HEK293 (cell line): ENCODE measurements at regions not wholly inside any gene's neighbourhood (a gene's known extent, or its start where the extent isn't known, plus 50 kb on each side); places are given as distances from the start of the nearest gene placed in this dataset.

Source experiments
- CTCF ChIA-PET: fragments of 350-600 bp; formaldehyde crosslinking; extraction: SDS; loops from one replicate; lab custom pipeline; 2021; ENCODE audit warnings: antibody characterized with exemption; lab: Yijun Ruan, JAX
- POLR2A ChIA-PET: fragments of 300-600 bp; formaldehyde crosslinking; extraction: SDS; loops from one replicate; lab custom pipeline; 2020; ENCODE audit warnings: antibody characterized with exemption, inconsistent platforms; lab: Yijun Ruan, JAX
- H3K27ac ChIP-seq: fragments of 200-500 bp; sonication (Bioruptor generic); 2 replicates; pipeline ENCODE4 v1.5.1; 2014; ENCODE audit warnings: low read depth, low read length, control low read depth, inconsistent platforms; ENCODE audit errors: extremely low read depth
- H3K36me3 ChIP-seq, 2 experiments: fragments of 200-500 bp in 1 of 2; sonication (Bioruptor generic) in 1 of 2; 1 replicate in 1 of 2; 2 replicates in 1 of 2; pipeline ENCODE4 v1.5.1; 2014 to 2017; ENCODE audit warnings: inconsistent platforms in 2 of 2, low read length in 2 of 2; ENCODE audit not compliant: control insufficient read depth in 2 of 2, insufficient read depth in 1 of 2
- H3K4me1 ChIP-seq: fragments of 200-500 bp; sonication (Bioruptor generic); 2 replicates; pipeline ENCODE4 v1.5.1; 2014; ENCODE audit warnings: mild to moderate bottlenecking, low read length, inconsistent platforms; ENCODE audit not compliant: control insufficient read depth, insufficient read depth
- H3K4me3 ChIP-seq: 2 replicates; pipeline ENCODE4 v1.5.1; 2011; ENCODE audit warnings: low read depth, mild to moderate bottlenecking, control low read depth, low read length, moderate library complexity
- H3K9me3 ChIP-seq: fragments of 200-500 bp; sonication (Bioruptor generic); 2 replicates; pipeline ENCODE4 v1.5.1; 2014; ENCODE audit warnings: low read depth, low read length, inconsistent platforms; ENCODE audit not compliant: control insufficient read depth, insufficient read depth
- KLF8 ChIP-seq: fragments of 450-650 bp; formaldehyde crosslinking; IDR thresholded peaks from 2 replicates; pipeline ENCODE4 v1.5.1; 2016; ENCODE audit warnings: missing biosample characterization, missing genetic modification characterization
- MYNN ChIP-seq: fragments of 450-650 bp; formaldehyde crosslinking; IDR thresholded peaks from 2 replicates; pipeline ENCODE4 v1.5.1; 2016; ENCODE audit warnings: missing biosample characterization, missing genetic modification characterization, borderline replicate concordance
- SCRT2 ChIP-seq: fragments of 450-650 bp; formaldehyde crosslinking; IDR thresholded peaks from 2 replicates; pipeline ENCODE4 v1.5.1; 2016; ENCODE audit warnings: missing biosample characterization, missing genetic modification characterization
- ZBTB20 ChIP-seq: fragments of 450-650 bp; formaldehyde crosslinking; IDR thresholded peaks from 2 replicates; pipeline ENCODE4 v1.5.1; 2016; ENCODE audit warnings: missing biosample characterization, missing genetic modification characterization
- ZFP69B ChIP-seq: fragments of 450-650 bp; formaldehyde crosslinking; IDR thresholded peaks from 2 replicates; pipeline ENCODE4 v1.5.1; 2016; ENCODE audit warnings: missing biosample characterization, missing genetic modification characterization
- ZNF114 ChIP-seq: fragments of 450-650 bp; formaldehyde crosslinking; IDR thresholded peaks from 2 replicates; pipeline ENCODE4 v1.5.0; 2017; ENCODE audit warnings: missing biosample characterization, missing genetic modification characterization
- ZNF175 ChIP-seq: fragments of 450-650 bp; formaldehyde crosslinking; IDR thresholded peaks from 2 replicates; pipeline ENCODE4 v1.5.1; 2016; ENCODE audit warnings: missing biosample characterization, missing genetic modification characterization
- ZNF514 ChIP-seq: fragments of 450-650 bp; formaldehyde crosslinking; IDR thresholded peaks from 2 replicates; pipeline ENCODE4 v1.5.1; 2016; ENCODE audit warnings: missing biosample characterization, missing genetic modification characterization
- ZNF529 ChIP-seq: fragments of 450-650 bp; formaldehyde crosslinking; IDR thresholded peaks from 2 replicates; pipeline ENCODE4 v1.5.1; 2017; ENCODE audit warnings: missing genetic modification characterization, missing biosample characterization; ENCODE audit not compliant: insufficient replicate concordance
- ZNF555 ChIP-seq: fragments of 450-650 bp; formaldehyde crosslinking; conservative IDR thresholded peaks from 2 replicates; pipeline ENCODE4 v1.5.1; 2017; ENCODE audit warnings: missing biosample characterization, mild to moderate bottlenecking, missing genetic modification characterization, inconsistent platforms
- ZNF670 ChIP-seq: fragments of 450-650 bp; formaldehyde crosslinking; IDR thresholded peaks from 2 replicates; pipeline ENCODE4 v1.5.1; 2016; ENCODE audit warnings: missing biosample characterization, missing genetic modification characterization, low read depth
- ZSCAN18 ChIP-seq: fragments of 450-650 bp; formaldehyde crosslinking; IDR thresholded peaks from 2 replicates; pipeline ENCODE4 v1.5.1; 2016; ENCODE audit warnings: missing biosample characterization, missing genetic modification characterization
- TF ChIP-seq, protein P1 (sequence below): fragments of 450-650 bp; formaldehyde crosslinking; IDR thresholded peaks from 2 replicates; pipeline ENCODE4 v1.5.1; 2016; ENCODE audit warnings: missing biosample characterization, missing genetic modification characterization
- TF ChIP-seq, protein P2 (sequence below): fragments of 450-650 bp; formaldehyde crosslinking; IDR thresholded peaks from 2 replicates; pipeline ENCODE4 v1.5.1; 2016; ENCODE audit warnings: missing biosample characterization, missing genetic modification characterization, low read depth
- TF ChIP-seq, protein P3 (sequence below): fragments of 450-650 bp; formaldehyde crosslinking; IDR thresholded peaks from 2 replicates; pipeline ENCODE4 v1.5.1; 2016; ENCODE audit warnings: missing biosample characterization, missing genetic modification characterization
- TF ChIP-seq, protein P4 (sequence below): fragments of 450-650 bp; formaldehyde crosslinking; IDR thresholded peaks from 2 replicates; pipeline ENCODE4 v1.5.1; 2016; ENCODE audit warnings: missing biosample characterization, missing genetic modification characterization

DNA sequence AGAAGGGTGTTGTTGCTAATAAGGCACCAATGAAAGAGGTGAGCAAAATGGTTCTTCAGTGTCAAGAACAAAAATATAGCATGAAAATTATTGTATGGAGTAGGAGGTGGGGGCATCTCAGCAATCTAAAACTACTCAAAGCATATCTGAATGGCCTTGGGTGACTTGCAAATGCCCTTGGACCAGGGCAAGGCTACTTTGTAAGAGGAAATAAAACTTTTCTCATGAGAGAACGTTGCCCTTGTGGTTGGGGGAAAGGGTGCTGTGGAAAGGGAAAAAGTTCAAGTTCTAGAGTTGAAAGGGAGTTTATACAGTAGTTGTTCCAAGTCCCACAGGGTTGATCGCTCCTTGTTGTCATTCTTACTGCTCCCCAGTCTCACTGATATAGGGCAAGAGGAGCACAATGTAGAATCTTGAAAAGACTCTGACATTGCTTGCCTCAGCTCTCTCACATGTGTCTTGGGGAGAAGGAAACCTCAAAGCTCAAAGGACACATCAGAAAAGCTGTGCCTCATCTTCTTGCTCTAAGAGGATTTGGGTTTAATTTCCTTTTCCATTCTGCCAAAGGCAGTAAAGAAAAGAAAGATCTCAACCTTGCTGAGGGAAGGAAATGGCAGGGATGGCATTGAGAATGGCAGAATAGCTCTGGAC lies 270.5 kb downstream of the DUSP6 start (continued):
- TF ChIP-seq, protein P1, sequence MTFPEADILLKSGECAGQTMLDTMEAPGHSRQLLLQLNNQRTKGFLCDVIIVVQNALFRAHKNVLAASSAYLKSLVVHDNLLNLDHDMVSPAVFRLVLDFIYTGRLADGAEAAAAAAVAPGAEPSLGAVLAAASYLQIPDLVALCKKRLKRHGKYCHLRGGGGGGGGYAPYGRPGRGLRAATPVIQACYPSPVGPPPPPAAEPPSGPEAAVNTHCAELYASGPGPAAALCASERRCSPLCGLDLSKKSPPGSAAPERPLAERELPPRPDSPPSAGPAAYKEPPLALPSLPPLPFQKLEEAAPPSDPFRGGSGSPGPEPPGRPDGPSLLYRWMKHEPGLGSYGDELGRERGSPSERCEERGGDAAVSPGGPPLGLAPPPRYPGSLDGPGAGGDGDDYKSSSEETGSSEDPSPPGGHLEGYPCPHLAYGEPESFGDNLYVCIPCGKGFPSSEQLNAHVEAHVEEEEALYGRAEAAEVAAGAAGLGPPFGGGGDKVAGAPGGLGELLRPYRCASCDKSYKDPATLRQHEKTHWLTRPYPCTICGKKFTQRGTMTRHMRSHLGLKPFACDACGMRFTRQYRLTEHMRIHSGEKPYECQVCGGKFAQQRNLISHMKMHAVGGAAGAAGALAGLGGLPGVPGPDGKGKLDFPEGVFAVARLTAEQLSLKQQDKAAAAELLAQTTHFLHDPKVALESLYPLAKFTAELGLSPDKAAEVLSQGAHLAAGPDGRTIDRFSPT (tag by site-specific recombination): no peak
- TF ChIP-seq SCRT2: no peak
- TF ChIP-seq ZBTB20 (tag by site-specific recombination): no peak
- TF ChIP-seq, protein P2, sequence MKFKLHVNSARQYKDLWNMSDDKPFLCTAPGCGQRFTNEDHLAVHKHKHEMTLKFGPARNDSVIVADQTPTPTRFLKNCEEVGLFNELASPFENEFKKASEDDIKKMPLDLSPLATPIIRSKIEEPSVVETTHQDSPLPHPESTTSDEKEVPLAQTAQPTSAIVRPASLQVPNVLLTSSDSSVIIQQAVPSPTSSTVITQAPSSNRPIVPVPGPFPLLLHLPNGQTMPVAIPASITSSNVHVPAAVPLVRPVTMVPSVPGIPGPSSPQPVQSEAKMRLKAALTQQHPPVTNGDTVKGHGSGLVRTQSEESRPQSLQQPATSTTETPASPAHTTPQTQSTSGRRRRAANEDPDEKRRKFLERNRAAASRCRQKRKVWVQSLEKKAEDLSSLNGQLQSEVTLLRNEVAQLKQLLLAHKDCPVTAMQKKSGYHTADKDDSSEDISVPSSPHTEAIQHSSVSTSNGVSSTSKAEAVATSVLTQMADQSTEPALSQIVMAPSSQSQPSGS: no peak
- TF ChIP-seq KLF8: no peak

- POLR2A ChIA-PET: no interaction called here
- no peak overlapping the region for H3K27ac ChIP-seq
- TF ChIP-seq ZNF514 (tag by site-specific recombination) (no peak), ZNF175 (no peak), ZNF670 (tag by site-specific recombination) (no peak), ZFP69B (tag by site-specific recombination) (no peak), ZSCAN18 (tag by site-specific recombination) (no peak), ZNF114 (tag by site-specific recombination) (no peak), MYNN (no peak), ZNF529 (tag by site-specific recombination) (no peak), ZNF555 (tag by site-specific recombination) (no peak)
- TF ChIP-seq, protein P3, sequence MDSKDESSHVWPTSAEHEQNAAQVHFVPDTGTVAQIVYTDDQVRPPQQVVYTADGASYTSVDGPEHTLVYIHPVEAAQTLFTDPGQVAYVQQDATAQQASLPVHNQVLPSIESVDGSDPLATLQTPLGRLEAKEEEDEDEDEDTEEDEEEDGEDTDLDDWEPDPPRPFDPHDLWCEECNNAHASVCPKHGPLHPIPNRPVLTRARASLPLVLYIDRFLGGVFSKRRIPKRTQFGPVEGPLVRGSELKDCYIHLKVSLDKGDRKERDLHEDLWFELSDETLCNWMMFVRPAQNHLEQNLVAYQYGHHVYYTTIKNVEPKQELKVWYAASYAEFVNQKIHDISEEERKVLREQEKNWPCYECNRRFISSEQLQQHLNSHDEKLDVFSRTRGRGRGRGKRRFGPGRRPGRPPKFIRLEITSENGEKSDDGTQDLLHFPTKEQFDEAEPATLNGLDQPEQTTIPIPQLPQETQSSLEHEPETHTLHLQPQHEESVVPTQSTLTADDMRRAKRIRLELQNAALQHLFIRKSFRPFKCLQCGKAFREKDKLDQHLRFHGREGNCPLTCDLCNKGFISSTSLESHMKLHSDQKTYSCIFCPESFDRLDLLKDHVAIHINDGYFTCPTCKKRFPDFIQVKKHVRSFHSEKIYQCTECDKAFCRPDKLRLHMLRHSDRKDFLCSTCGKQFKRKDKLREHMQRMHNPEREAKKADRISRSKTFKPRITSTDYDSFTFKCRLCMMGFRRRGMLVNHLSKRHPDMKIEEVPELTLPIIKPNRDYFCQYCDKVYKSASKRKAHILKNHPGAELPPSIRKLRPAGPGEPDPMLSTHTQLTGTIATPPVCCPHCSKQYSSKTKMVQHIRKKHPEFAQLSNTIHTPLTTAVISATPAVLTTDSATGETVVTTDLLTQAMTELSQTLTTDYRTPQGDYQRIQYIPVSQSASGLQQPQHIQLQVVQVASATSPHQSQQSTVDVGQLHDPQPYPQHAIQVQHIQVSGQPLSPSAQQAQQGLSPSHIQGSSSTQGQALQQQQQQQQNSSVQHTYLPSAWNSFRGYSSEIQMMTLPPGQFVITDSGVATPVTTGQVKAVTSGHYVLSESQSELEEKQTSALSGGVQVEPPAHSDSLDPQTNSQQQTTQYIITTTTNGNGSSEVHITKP (tag by site-specific recombination): no peak
- TF ChIP-seq, protein P4, sequence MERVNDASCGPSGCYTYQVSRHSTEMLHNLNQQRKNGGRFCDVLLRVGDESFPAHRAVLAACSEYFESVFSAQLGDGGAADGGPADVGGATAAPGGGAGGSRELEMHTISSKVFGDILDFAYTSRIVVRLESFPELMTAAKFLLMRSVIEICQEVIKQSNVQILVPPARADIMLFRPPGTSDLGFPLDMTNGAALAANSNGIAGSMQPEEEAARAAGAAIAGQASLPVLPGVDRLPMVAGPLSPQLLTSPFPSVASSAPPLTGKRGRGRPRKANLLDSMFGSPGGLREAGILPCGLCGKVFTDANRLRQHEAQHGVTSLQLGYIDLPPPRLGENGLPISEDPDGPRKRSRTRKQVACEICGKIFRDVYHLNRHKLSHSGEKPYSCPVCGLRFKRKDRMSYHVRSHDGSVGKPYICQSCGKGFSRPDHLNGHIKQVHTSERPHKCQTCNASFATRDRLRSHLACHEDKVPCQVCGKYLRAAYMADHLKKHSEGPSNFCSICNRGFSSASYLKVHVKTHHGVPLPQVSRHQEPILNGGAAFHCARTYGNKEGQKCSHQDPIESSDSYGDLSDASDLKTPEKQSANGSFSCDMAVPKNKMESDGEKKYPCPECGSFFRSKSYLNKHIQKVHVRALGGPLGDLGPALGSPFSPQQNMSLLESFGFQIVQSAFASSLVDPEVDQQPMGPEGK (tag by site-specific recombination): no peak
- H3K36me3 ChIP-seq: no peaks in the 10 kb centered on the region
- CTCF ChIA-PET: interaction anchor here (0.6 to 0.7 kb wide), 2 partner anchors 112 to 379 kb away, joined by 3 read pairs; no protein-coding TSS in a partner anchor
- H3K9me3 ChIP-seq: no peaks in the 10 kb centered on the region
- H3K4me3 ChIP-seq: no peak overlapping the region
- no peaks in the 10 kb centered on the region for H3K4me1 ChIP-seq
Observed at GRCh38 chr12:89080793-89081465, 271.4 kb downstream of the DUSP6 start.
